Pancreas (tissue), 10 donors: ENCODE measurements at regions not wholly inside any gene's neighbourhood (a gene's known extent, or its start where the extent isn't known, plus 50 kb on each side); places are given as distances from the start of the nearest gene placed in this dataset.
A peak's percentile ranks its signal among the peaks of the same experiment; 100 is the strongest.

Source experiments
- ATAC-seq, 4 donors: fragments of 200-7000 bp; cut with Tn5 transposase; one replicate each; pipeline versions ENCODE4 v1.8.0 to v1.9.1; 2020; ENCODE audit warnings: mild to moderate bottlenecking in 4 of 4, moderate library complexity in 4 of 4
- DNase-seq, 6 donors: peaks; one replicate each; pipeline ENCODE4 v3.0.0-alpha.2; 2020
- FAIRE-seq: peaks from 2 replicates; lab custom pipeline; 2012; peaks lifted over from hg19 to GRCh38; lab: Jason Lieb, UNC
- H3K27ac ChIP-seq, 4 donors: fragments of 200-600 bp; sonication (generic); 1 replicate in 3 of 4; 2 replicates in 1 of 4; pipeline versions ENCODE4 v1.5.0 to v1.8.0; 2020
- H3K27me3 ChIP-seq, 4 donors: fragments of 200-600 bp; one replicate each; pipeline ENCODE4 v1.8.0; 2021
- H3K36me3 ChIP-seq, 3 donors: fragments of 200-600 bp; sonication (generic) in 1 of 3; one replicate each; pipeline versions ENCODE4 v1.5.0 to v1.8.0; 2020 to 2021
- H3K4me1 ChIP-seq, 3 donors: fragments of 200-600 bp; one replicate each; pipeline ENCODE4 v1.8.0; 2021
- H3K4me3 ChIP-seq, 4 donors: fragments of 200-600 bp; sonication (generic) in 2 of 4; one replicate each; pipeline versions ENCODE4 v1.5.0 to v1.8.0; 2020 to 2021
- H3K9me3 ChIP-seq, 4 donors: fragments of 200-600 bp; one replicate each; pipeline ENCODE4 v1.8.0; 2021
- WGBS, 2 donors: extraction: QIAGEN DNeasy Blood & Tissue Kit; methylation state at CpG; one replicate each; pipeline ENCODE4 v1.1.7; 2013; 5-methylcytosine and 5-hydroxymethylcytosine counted together
- intact Hi-C, 3 donors: fragments of 100-400 bp; cut with DNase I; formaldehyde crosslinking; loops; one replicate each; pipeline versions ENCODE4 v1.11.1 to v1.14.2; 2022
- TF ChIP-seq, protein P1 (sequence below), 4 donors: fragments of 200-600 bp; sonication (generic) in 3 of 4; IDR thresholded peaks; one replicate each; pipeline versions ENCODE4 v1.5.0 to v1.8.0; 2021; ENCODE audit warnings: antibody characterized with exemption in 4 of 4
- donor health status: healthy with polysubstance abuse.
- donor health status: DM: no; HTN: no; CAD: no; lungs with moderate emphysema.
- donor health status: DM: no; HTN: no; CAD: no.
- donor health status: control.
- donor health status: control.
- donor health status: Bipolar disorder and iron deficiency.
- donor health status: DM: yes; HTN: yes; CAD: no.
- donor health status: DM: no; HTN: no; CAD: no.
- donor health status: DM: no; HTN: no; CAD: no.
- donor health status: DM: yes; HTN: yes; CAD: no.

DNA sequence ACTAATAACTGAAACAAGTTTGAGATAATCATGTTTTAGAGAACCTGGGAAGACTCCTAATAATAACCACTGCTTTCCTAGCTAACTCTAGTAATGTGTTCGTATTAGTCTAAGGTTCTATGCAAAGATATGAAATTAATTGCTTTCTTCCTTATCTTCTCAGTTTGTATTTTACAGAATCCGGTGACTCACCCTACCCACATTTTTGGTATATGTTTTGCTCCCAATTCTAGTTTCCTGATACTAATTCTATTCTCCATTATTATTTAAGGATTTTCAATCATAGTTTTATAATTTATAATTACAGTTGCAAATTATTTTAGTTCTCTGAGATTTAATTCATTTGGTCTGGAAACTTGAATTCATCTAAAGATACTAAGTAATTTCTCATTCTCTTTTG lies 394.6 kb upstream of the SETBP1 start:
- FAIRE-seq (no peak), DNase-seq (no peak), ATAC-seq (no peak)
- Histone ChIP-seq H3K27me3 (no peaks in the 10 kb centered on the region), H3K9me3 (no peaks in the 10 kb centered on the region), H3K36me3 (no peaks in the 10 kb centered on the region), H3K27ac (no peak overlapping the region), H3K4me3 (no peak overlapping the region), H3K4me1 (no peaks in the 10 kb centered on the region)
- intact Hi-C loops = no loop called here
- TF ChIP-seq, protein P1, sequence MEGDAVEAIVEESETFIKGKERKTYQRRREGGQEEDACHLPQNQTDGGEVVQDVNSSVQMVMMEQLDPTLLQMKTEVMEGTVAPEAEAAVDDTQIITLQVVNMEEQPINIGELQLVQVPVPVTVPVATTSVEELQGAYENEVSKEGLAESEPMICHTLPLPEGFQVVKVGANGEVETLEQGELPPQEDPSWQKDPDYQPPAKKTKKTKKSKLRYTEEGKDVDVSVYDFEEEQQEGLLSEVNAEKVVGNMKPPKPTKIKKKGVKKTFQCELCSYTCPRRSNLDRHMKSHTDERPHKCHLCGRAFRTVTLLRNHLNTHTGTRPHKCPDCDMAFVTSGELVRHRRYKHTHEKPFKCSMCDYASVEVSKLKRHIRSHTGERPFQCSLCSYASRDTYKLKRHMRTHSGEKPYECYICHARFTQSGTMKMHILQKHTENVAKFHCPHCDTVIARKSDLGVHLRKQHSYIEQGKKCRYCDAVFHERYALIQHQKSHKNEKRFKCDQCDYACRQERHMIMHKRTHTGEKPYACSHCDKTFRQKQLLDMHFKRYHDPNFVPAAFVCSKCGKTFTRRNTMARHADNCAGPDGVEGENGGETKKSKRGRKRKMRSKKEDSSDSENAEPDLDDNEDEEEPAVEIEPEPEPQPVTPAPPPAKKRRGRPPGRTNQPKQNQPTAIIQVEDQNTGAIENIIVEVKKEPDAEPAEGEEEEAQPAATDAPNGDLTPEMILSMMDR (IDR thresholded peaks at IDR 0.05) = no peak
- WGBS, 2 donors = 76 to 80% methylated on average over 2 of the region's 2 CpGs

DNA sequence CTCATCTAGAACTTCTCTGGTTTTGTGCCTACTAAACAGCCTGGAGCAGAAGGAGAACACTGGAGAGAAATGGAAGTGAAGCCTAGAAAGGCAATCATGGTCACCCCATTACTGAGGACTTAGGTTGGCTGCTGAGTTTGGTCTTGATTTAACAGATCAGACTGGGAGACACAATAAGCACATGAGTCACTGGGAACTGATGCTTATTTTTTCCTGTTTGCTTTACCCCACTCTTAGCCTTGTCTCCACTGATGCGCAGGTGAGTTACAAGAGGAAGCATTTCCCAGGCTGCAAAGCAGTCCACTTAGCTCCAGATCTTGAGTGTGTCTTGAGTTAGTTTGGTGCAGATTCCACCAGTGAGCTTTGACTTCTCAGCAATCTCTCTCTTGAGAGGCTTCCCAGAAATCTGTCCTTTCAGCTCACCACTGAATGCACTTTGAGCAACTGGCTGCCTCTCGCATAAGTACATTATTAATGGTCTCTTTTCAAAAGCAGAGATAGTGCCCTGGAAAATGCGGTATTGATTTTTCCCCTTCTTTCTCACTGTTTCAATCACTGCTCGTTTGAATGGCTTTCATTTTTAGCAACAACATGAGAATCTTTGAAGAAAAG lies 390.2 kb upstream of the SETBP1 start:
- no peak for DNase-seq
- H3K27me3 ChIP-seq = no peaks in the 10 kb centered on the region
- no peak for FAIRE-seq
- TF ChIP-seq, protein P1 (IDR thresholded peaks at IDR 0.05) = no peak
- H3K4me3 ChIP-seq = no peak overlapping the region
- H3K27ac ChIP-seq = no peak overlapping the region
- intact Hi-C loops = no loop called here
- 31 to 33% methylated on average over 4 of the region's 4 CpGs for WGBS, 2 donors
- no peaks in the 10 kb centered on the region for H3K4me1 ChIP-seq
- no peak for ATAC-seq
- no peaks in the 10 kb centered on the region for H3K9me3 ChIP-seq
- H3K36me3 ChIP-seq = no peaks in the 10 kb centered on the region

DNA sequence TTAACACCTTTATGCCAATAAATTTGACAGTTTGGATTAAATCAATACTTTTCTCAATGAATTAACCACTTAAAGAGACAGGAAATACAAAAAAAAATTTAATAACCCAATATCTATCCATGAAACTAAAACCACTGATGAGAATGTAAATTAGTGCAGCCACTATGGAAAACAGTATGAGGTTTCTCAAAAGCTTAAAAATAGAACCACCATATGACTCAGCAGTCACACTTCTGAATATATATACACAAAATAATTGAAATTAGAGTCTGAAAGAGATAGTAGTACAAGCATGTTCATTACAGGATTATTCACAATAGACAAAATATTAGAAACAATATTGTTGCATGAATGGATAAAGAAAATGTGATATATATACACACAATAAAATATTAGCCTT lies 382.1 kb upstream of the SETBP1 start:
- TF ChIP-seq, protein P1 (IDR thresholded peaks at IDR 0.05) = no peak
- Histone ChIP-seq H3K27ac (no peak overlapping the region), H3K4me1 (no peaks in the 10 kb centered on the region), H3K4me3 (no peak overlapping the region), H3K9me3 (no peaks in the 10 kb centered on the region), H3K27me3 (no peaks in the 10 kb centered on the region), H3K36me3 (no peaks in the 10 kb centered on the region)
- DNase-seq (no peak), ATAC-seq (no peak), FAIRE-seq (no peak)
- intact Hi-C loops = no loop called here

- no peak for ATAC-seq
- Histone ChIP-seq H3K36me3 (no peaks in the 10 kb centered on the region), H3K27me3 (no peaks in the 10 kb centered on the region), H3K4me1 (no peaks in the 10 kb centered on the region), H3K27ac (no peak overlapping the region), H3K9me3 (no peaks in the 10 kb centered on the region), H3K4me3 (no peak overlapping the region)
- TF ChIP-seq, protein P1 (IDR thresholded peaks at IDR 0.05) = no peak
- 81 to 86% methylated on average over 2 of the region's 2 CpGs for WGBS, 2 donors
- no peak for FAIRE-seq
- intact Hi-C loops = no loop called here
- DNase-seq = no peak
These were observed 371.5 kb upstream of the SETBP1 start for GRCh38 chr18:44309185-44309584.

DNA sequence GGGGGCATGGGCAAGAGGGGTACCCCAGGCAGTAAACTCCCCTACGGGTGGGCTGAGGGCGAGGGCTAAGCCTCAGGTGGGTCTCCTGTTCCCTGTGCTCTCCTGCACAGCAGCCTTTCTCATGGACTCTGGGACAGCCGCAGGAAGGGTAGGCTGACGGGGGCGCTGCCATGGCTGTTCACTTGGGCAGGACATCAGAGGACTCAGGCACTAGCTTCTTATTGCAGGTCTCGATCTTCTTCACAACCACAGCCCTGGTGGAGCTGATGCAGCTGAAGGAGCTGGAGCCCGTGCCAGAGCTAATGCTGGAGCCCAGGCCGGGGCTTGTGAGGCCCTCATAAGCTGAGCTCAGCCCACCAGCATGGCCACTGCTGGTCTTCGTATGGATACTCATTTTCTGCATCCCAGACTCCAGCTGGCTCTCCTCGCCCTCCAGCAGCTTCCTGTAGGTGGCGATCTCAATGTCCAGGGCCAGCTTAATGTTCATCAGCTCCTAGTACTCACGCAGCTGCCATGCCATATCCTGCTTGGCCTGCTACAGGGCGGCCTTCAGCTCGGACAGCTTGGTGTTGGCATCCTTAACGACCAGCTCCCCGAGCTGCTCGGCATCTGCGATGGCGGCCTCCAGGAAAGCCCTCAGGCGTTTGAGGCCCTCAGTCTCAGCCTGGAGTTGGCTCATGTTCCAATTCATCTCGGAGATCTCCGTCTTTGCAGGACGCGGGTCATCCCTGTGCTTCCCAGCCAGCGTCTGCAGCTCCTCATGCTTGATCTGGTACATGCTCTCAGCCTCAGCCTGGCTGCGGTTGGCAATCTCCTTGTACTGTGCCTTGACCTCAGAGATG lies 359.8 kb upstream of the SETBP1 start:
- TF ChIP-seq, protein P1 (IDR thresholded peaks at IDR 0.05) = no peak
- H3K36me3 ChIP-seq = no peaks in the 10 kb centered on the region
- H3K4me3 ChIP-seq = no peak overlapping the region
- no peak for ATAC-seq
- DNase-seq = peak in 1 of 6 donors; percentile 36
- 96 to 98% methylated on average over 26 of the region's 26 CpGs for WGBS, 2 donors
- no peak overlapping the region for H3K27ac ChIP-seq
- intact Hi-C loops = no loop called here
- H3K4me1 ChIP-seq = no peaks in the 10 kb centered on the region
- H3K27me3 ChIP-seq = no peaks in the 10 kb centered on the region
- FAIRE-seq = no peak
- H3K9me3 ChIP-seq = no peaks in the 10 kb centered on the region
